Mesendoderm (in vitro differentiated cells): ENCODE measurements at regions not wholly inside any gene's neighbourhood (a gene's known extent, or its start where the extent isn't known, plus 50 kb on each side); places are given as distances from the start of the nearest gene placed in this dataset.

Experiments
- DNase-seq: peaks from one replicate; pipeline ENCODE4 v3.0.0; 2013
- H2AK5ac ChIP-seq: 2 replicates; pipeline ENCODE4 v1.6.1; 2013; ENCODE audit warnings: low read length, inconsistent platforms
- H2BK120ac ChIP-seq: 2 replicates; pipeline ENCODE4 v1.6.1; 2013; ENCODE audit warnings: low read depth, mild to moderate bottlenecking, low read length, moderate library complexity, mixed read lengths
- H2BK15ac ChIP-seq: replicated peaks from 2 replicates; pipeline ENCODE4 v1.6.1; 2013; ENCODE audit warnings: low read depth, mild to moderate bottlenecking, moderate library complexity
- H2BK5ac ChIP-seq: 2 replicates; pipeline ENCODE4 v1.6.1; 2013; ENCODE audit warnings: low read length, inconsistent platforms
- H3K18ac ChIP-seq: 2 replicates; pipeline ENCODE4 v1.6.1; 2013; ENCODE audit warnings: mild to moderate bottlenecking, low read length, mixed read lengths
- H3K23ac ChIP-seq: one replicate; pipeline ENCODE4 v1.6.1; 2013; ENCODE audit warnings: low read length
- H3K27ac ChIP-seq: 2 replicates; pipeline ENCODE4 v1.5.1; 2013; ENCODE audit warnings: low read depth, mild to moderate bottlenecking, inconsistent platforms, low read length, moderate library complexity
- H3K27me3 ChIP-seq: 2 replicates; pipeline ENCODE4 v1.6.1; 2013; ENCODE audit warnings: low read length, control low read depth, mild to moderate bottlenecking, inconsistent platforms; ENCODE audit not compliant: insufficient read depth, poor library complexity
- H3K36me3 ChIP-seq: 2 replicates; pipeline ENCODE4 v1.6.1; 2013; ENCODE audit warnings: low read length, inconsistent platforms; ENCODE audit not compliant: control insufficient read depth, insufficient read depth
- H3K4ac ChIP-seq: one replicate; pipeline ENCODE4 v1.6.1; 2013; ENCODE audit warnings: low read depth, mild to moderate bottlenecking, low read length, moderate library complexity
- H3K4me1 ChIP-seq: 2 replicates; pipeline ENCODE4 v1.6.1; 2013; ENCODE audit warnings: low read depth, low read length, inconsistent platforms; ENCODE audit not compliant: control insufficient read depth
- H3K4me2 ChIP-seq: 2 replicates; pipeline ENCODE4 v1.6.1; 2013; ENCODE audit warnings: low read length
- H3K4me3 ChIP-seq: 2 replicates; pipeline ENCODE4 v1.5.1; 2013; ENCODE audit warnings: mild to moderate bottlenecking, low read length
- H3K56ac ChIP-seq: one replicate; pipeline ENCODE4 v1.6.1; 2013; ENCODE audit warnings: low read length
- H3K79me1 ChIP-seq: 2 replicates; pipeline ENCODE4 v1.6.1; 2013; ENCODE audit warnings: low read length, inconsistent platforms
- H3K79me2 ChIP-seq: 2 replicates; pipeline ENCODE4 v1.6.1; 2013; ENCODE audit warnings: mild to moderate bottlenecking, low read length; ENCODE audit not compliant: control insufficient read depth, insufficient read depth
- H3K9ac ChIP-seq: 2 replicates; pipeline ENCODE4 v1.6.1; 2013; ENCODE audit warnings: low read length, inconsistent platforms
- H4K5ac ChIP-seq: one replicate; pipeline ENCODE4 v1.6.1; 2013; ENCODE audit warnings: low read length
- H4K8ac ChIP-seq: one replicate; pipeline ENCODE4 v1.6.1; 2013; ENCODE audit warnings: low read depth, mild to moderate bottlenecking, control low read depth, low read length, moderate library complexity
- WGBS: extraction: QIAGEN DNeasy Blood & Tissue Kit; methylation state at CpG from one replicate; pipeline ENCODE4 v1.1.7; 2013; ENCODE audit warnings: low lambda C conversion rate, missing lambda C conversion rate; ENCODE audit not compliant: insufficient coverage; ENCODE audit errors: extremely low coverage; 5-methylcytosine and 5-hydroxymethylcytosine counted together

- no peak overlapping the region for H4K8ac ChIP-seq
- no peak for DNase-seq
- no peak overlapping the region for H3K4me3 ChIP-seq
- H2BK120ac ChIP-seq = no peak overlapping the region
- no peaks in the 10 kb centered on the region for H3K27me3 ChIP-seq
- H3K9ac ChIP-seq = no peak overlapping the region
- H3K36me3 ChIP-seq = no peaks in the 10 kb centered on the region
- no peak overlapping the region for H2BK15ac ChIP-seq
- no peak overlapping the region for H3K4me2 ChIP-seq
- no peak overlapping the region for H3K56ac ChIP-seq
- H4K5ac ChIP-seq = no peak overlapping the region
- no peak overlapping the region for H3K18ac ChIP-seq
- H3K4me1 ChIP-seq = peaks cover 9% of the 10 kb centered on the region
- no peaks in the 10 kb centered on the region for H3K79me1 ChIP-seq
- no peak overlapping the region for H2BK5ac ChIP-seq
- H2AK5ac ChIP-seq = no peak overlapping the region
- no peak overlapping the region for H3K27ac ChIP-seq
- no peaks in the 10 kb centered on the region for H3K79me2 ChIP-seq
- H3K23ac ChIP-seq = no peak overlapping the region
- H3K4ac ChIP-seq = no peak overlapping the region
- WGBS = no CpG with 5 or more reads among the region's 2 CpGs
These were observed 219.2 kb upstream of the RBFOX1 start for GRCh38 chr16:7113395-7113794.

DNA sequence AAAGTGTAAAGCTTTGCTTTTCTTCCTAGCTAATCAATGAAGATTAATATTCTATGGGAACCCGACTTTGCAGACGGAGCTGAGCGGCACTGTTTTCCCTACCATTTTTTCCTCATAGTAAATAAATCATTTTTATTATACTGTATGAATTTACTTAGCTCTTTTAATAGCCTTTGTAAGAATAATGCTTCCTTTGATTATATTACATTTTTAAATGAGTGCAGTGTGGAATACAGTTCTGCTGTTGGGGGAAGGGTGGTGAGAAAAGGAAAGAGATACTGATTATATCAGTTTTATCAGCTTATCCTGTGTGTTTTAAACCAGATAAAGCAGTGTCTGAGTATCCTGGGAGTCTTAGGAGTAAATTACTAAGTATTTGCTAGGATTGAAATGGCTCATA, 221.4 kb upstream of the RBFOX1 start:
- no peak overlapping the region for H3K18ac ChIP-seq
- H3K56ac ChIP-seq = no peak overlapping the region
- H2BK5ac ChIP-seq = no peak overlapping the region
- H4K8ac ChIP-seq = no peak overlapping the region
- DNase-seq = no peak
- no peak overlapping the region for H4K5ac ChIP-seq
- H3K79me1 ChIP-seq = no peaks in the 10 kb centered on the region
- H2BK120ac ChIP-seq = no peak overlapping the region
- H3K27ac ChIP-seq = no peak overlapping the region
- H3K4me2 ChIP-seq = no peak overlapping the region
- H3K4me1 ChIP-seq = peaks cover 2% of the 10 kb centered on the region
- no peak overlapping the region for H3K9ac ChIP-seq
- no CpG with 5 or more reads among the region's 3 CpGs for WGBS
- H2AK5ac ChIP-seq = no peak overlapping the region
- H3K79me2 ChIP-seq = no peaks in the 10 kb centered on the region
- no peaks in the 10 kb centered on the region for H3K27me3 ChIP-seq
- H2BK15ac ChIP-seq = no peak overlapping the region
- no peak overlapping the region for H3K4me3 ChIP-seq
- H3K36me3 ChIP-seq = no peaks in the 10 kb centered on the region
- no peak overlapping the region for H3K4ac ChIP-seq
- no peak overlapping the region for H3K23ac ChIP-seq

DNA sequence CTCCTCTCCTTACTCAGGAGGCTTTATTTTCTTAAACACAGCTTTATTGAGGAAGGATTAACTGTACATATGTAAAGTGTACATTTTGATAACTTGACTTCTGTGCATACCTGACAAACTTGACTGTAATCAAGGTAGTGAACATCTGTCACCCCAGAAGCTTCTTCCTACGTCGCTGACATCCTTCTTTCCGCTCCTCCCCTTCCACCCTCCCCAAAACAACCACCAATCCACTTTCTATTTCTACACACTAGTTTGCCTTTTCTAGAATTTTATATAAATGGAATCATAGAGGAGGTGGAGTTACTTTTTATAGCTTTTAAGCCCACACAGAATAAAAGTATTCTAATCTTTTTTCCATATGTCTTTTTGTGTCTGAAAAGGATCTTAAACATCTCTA, 225.2 kb upstream of the RBFOX1 start:
- H3K4me1 ChIP-seq = peaks cover 2% of the 10 kb centered on the region
- 100% methylated on average over 1 of the region's 3 CpGs for WGBS
- H3K27me3 ChIP-seq = no peaks in the 10 kb centered on the region

GRCh38 chr16:7103056-7103455, 229.6 kb upstream of the RBFOX1 start:
- H3K4me1 ChIP-seq = peaks cover 2% of the 10 kb centered on the region
- no CpG with 5 or more reads among the region's 3 CpGs for WGBS
- no peak overlapping the region for H4K5ac ChIP-seq
- H2BK5ac ChIP-seq = no peak overlapping the region
- no peak for DNase-seq
- no peaks in the 10 kb centered on the region for H3K79me2 ChIP-seq
- no peak overlapping the region for H2BK15ac ChIP-seq
- H4K8ac ChIP-seq = no peak overlapping the region
- no peak overlapping the region for H2AK5ac ChIP-seq
- H2BK120ac ChIP-seq = no peak overlapping the region
- no peak overlapping the region for H3K18ac ChIP-seq
- H3K9ac ChIP-seq = no peak overlapping the region
- H3K4me2 ChIP-seq = no peak overlapping the region
- no peak overlapping the region for H3K23ac ChIP-seq
- no peaks in the 10 kb centered on the region for H3K36me3 ChIP-seq
- no peak overlapping the region for H3K27ac ChIP-seq
- H3K4me3 ChIP-seq = no peak overlapping the region
- H3K27me3 ChIP-seq = no peaks in the 10 kb centered on the region
- no peaks in the 10 kb centered on the region for H3K79me1 ChIP-seq
- H3K56ac ChIP-seq = no peak overlapping the region
- no peak overlapping the region for H3K4ac ChIP-seq

More for the DNA sequence above, 225.2 kb upstream of the RBFOX1 start:
- H3K79me2 ChIP-seq = no peaks in the 10 kb centered on the region
- no peak overlapping the region for H3K4me3 ChIP-seq
- H3K4me2 ChIP-seq = no peak overlapping the region
- H3K9ac ChIP-seq = no peak overlapping the region
- H3K23ac ChIP-seq = no peak overlapping the region
- no peaks in the 10 kb centered on the region for H3K79me1 ChIP-seq
- no peak overlapping the region for H2BK5ac ChIP-seq
- DNase-seq = no peak
- no peak overlapping the region for H2BK15ac ChIP-seq
- H3K18ac ChIP-seq = no peak overlapping the region
- no peak overlapping the region for H2AK5ac ChIP-seq
- H3K56ac ChIP-seq = no peak overlapping the region
- no peak overlapping the region for H4K5ac ChIP-seq
- H3K27ac ChIP-seq = no peak overlapping the region
- H2BK120ac ChIP-seq = no peak overlapping the region
- H4K8ac ChIP-seq = no peak overlapping the region
- no peak overlapping the region for H3K4ac ChIP-seq
- H3K36me3 ChIP-seq = no peaks in the 10 kb centered on the region

- Histone ChIP-seq H3K56ac (no peak overlapping the region), H2BK120ac (no peak overlapping the region), H3K4me2 (no peak overlapping the region), H3K27me3 (no peaks in the 10 kb centered on the region), H4K8ac (no peak overlapping the region), H3K79me1 (no peaks in the 10 kb centered on the region), H2BK5ac (no peak overlapping the region), H3K4ac (no peak overlapping the region), H3K36me3 (no peaks in the 10 kb centered on the region), H3K27ac (no peak overlapping the region), H2AK5ac (no peak overlapping the region), H3K4me3 (no peak overlapping the region), H3K79me2 (no peaks in the 10 kb centered on the region), H3K18ac (no peak overlapping the region), H3K4me1 (peaks cover 2% of the 10 kb centered on the region), H3K9ac (no peak overlapping the region), H4K5ac (no peak overlapping the region), H3K23ac (no peak overlapping the region), H2BK15ac (no peak overlapping the region)
- DNase-seq = no peak
- no CpG with 5 or more reads among the region's 8 CpGs for WGBS
These were observed 231.6 kb upstream of the RBFOX1 start for GRCh38 chr16:7101054-7101453.

- no peak overlapping the region for H3K27ac ChIP-seq
- no CpG with 5 or more reads among the region's 1 CpG for WGBS
These were observed 235.1 kb upstream of the RBFOX1 start for GRCh38 chr16:7097518-7097917.

More at GRCh38 chr16:7097518-7097917, 235.1 kb upstream of the RBFOX1 start:
- Histone ChIP-seq H3K79me1 (no peaks in the 10 kb centered on the region), H3K79me2 (no peaks in the 10 kb centered on the region), H2BK120ac (no peak overlapping the region), H3K4me1 (peaks cover 7% of the 10 kb centered on the region), H3K56ac (no peak overlapping the region), H2AK5ac (no peak overlapping the region), H3K23ac (no peak overlapping the region), H4K8ac (no peak overlapping the region), H3K4me2 (no peak overlapping the region), H3K4me3 (no peak overlapping the region), H3K4ac (no peak overlapping the region), H3K36me3 (no peaks in the 10 kb centered on the region), H2BK15ac (no peak overlapping the region), H3K9ac (no peak overlapping the region), H2BK5ac (no peak overlapping the region), H3K18ac (no peak overlapping the region), H3K27me3 (no peaks in the 10 kb centered on the region), H4K5ac (no peak overlapping the region)
- no peak for DNase-seq
